WI38 (cell line): ENCODE measurements at regions not wholly inside any gene's neighbourhood (a gene's known extent, or its start where the extent isn't known, plus 50 kb on each side); places are given as distances from the start of the nearest gene placed in this dataset.
"Not testable (repeated sequence)": the region's sequence is repeated elsewhere in the genome, so short reads cannot be mapped to it uniquely, and the experiment has no call there.

Source experiments
- H3K4me3 ChIP-seq: 2 replicates; pipeline ENCODE4 v1.5.1; 2011; ENCODE audit warnings: low read depth, mild to moderate bottlenecking, control low read depth, low read length
- CTCF ChIP-seq: IDR thresholded peaks from 2 replicates; pipeline ENCODE4 v1.5.1; 2012; ENCODE audit warnings: low read depth, mild to moderate bottlenecking, control low read depth, low read length

- TF ChIP-seq CTCF = no peak
- H3K4me3 ChIP-seq = no peak overlapping the region
These were observed 412.7 kb downstream of the CDH10 start for GRCh38 chr5:24232041-24232440.

GRCh38 chr5:24232929-24233498 is 411.8 kb downstream of the CDH10 start:
- no peak overlapping the region for H3K4me3 ChIP-seq
- no peak for TF ChIP-seq CTCF

- H3K4me3 ChIP-seq = no peak overlapping the region
- TF ChIP-seq CTCF = no peak
These were observed 408.8 kb downstream of the CDH10 start for GRCh38 chr5:24235946-24236345.

GRCh38 chr5:24245821-24246220 is 399.0 kb downstream of the CDH10 start:
- TF ChIP-seq CTCF = no peak
- no peak overlapping the region for H3K4me3 ChIP-seq

GRCh38 chr5:24264547-24264946 is 380.2 kb downstream of the CDH10 start:
- H3K4me3 ChIP-seq = no peak overlapping the region
- TF ChIP-seq CTCF = no peak

- no peak overlapping the region for H3K4me3 ChIP-seq
- TF ChIP-seq CTCF = no peak
These were observed 379.5 kb downstream of the CDH10 start for GRCh38 chr5:24265306-24265705.

- no peak for TF ChIP-seq CTCF
- H3K4me3 ChIP-seq = no peak overlapping the region
These were observed 376.2 kb downstream of the CDH10 start for GRCh38 chr5:24268482-24269056.

GRCh38 chr5:24271702-24272118 is 373.1 kb downstream of the CDH10 start:
- not testable (repeated sequence) for H3K4me3 ChIP-seq
